PFSK-1 (cell line): ENCODE measurements at regions not wholly inside any gene's neighbourhood (a gene's known extent, or its start where the extent isn't known, plus 50 kb on each side); places are given as distances from the start of the nearest gene placed in this dataset.

ENCODE experiments used
- FOXP2 ChIP-seq: optimal IDR thresholded peaks from 2 replicates; pipeline ENCODE3; 2011; ENCODE audit warnings: borderline replicate concordance, control low read depth, inconsistent platforms; ENCODE audit not compliant: insufficient read depth; ENCODE audit errors: extremely low read length, extremely low read depth
- POLR2AphosphoS5 ChIP-seq: IDR thresholded peaks from 2 replicates; pipeline ENCODE4 v1.6.1; 2012; ENCODE audit warnings: low read depth, mild to moderate bottlenecking, control low read depth, low read length, moderate library complexity
- REST ChIP-seq, 2 experiments: IDR thresholded peaks; 2 replicates each; pipeline versions ENCODE4 v1.6.1 to v1.8.0; 2011 to 2012; ENCODE audit warnings: low read depth in 2 of 2, low read length in 2 of 2, control low read depth in 1 of 2, inconsistent platforms in 1 of 2, mild to moderate bottlenecking in 1 of 2, moderate library complexity in 1 of 2; ENCODE audit not compliant: insufficient read depth in 1 of 2
- SIN3A ChIP-seq: IDR thresholded peaks from 2 replicates; pipeline ENCODE4 v1.6.1; 2012; ENCODE audit warnings: mild to moderate bottlenecking, low read length, moderate library complexity, borderline replicate concordance; ENCODE audit not compliant: insufficient read depth

DNA sequence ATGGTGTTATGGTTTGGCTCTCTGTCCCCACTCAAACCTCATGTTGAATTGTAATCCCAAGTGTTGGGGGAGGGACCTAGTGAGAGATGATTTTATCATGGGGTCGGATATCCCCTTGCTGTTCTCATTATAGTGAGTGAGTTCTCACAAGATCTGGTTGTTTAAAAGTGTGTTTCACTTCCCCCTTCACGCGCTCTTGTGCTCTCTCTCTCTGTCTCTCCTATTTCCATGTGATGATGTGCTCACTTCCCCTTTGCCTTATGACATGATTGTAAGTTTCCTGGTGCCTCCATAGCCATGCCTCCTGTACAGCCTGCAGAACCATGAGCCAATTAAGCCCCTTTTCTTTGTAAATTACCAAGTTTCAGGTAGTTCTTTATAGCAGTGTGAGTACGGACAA lies 765.1 kb downstream of the KCNA4 start:
- TF ChIP-seq REST (IDR thresholded peaks at IDR 0.05; ENCODE audit: insufficient read depth in 1 of 2, low read depth in 2 of 2, low read length in 2 of 2) (no peak), POLR2AphosphoS5 (no peak), SIN3A (no peak), FOXP2 (no peak)
